Kidney (tissue), 13 donors: ENCODE measurements at regions not wholly inside any gene's neighbourhood (a gene's known extent, or its start where the extent isn't known, plus 50 kb on each side); places are given as distances from the start of the nearest gene placed in this dataset.
"Not testable (repeated sequence)": the region's sequence is repeated elsewhere in the genome, so short reads cannot be mapped to it uniquely, and the experiment has no call there.

Experiments
- DNase-seq, 5 donors: peaks; one replicate each; pipeline ENCODE4 v3.0.0-alpha.2; 2013 to 2020
- FAIRE-seq: peaks from 2 replicates; lab custom pipeline; 2012; peaks lifted over from hg19 to GRCh38; lab: Jason Lieb, UNC
- H3K27ac ChIP-seq, 2 donors: one replicate each; pipeline ENCODE4 v1.7.0; 2013; ENCODE audit warnings: low read depth in 2 of 2, low read length in 2 of 2, inconsistent platforms in 1 of 2
- H3K27me3 ChIP-seq: one replicate; pipeline ENCODE4 v1.7.1; 2013; ENCODE audit warnings: low read length, inconsistent platforms; ENCODE audit not compliant: control insufficient read depth, insufficient read depth
- H3K36me3 ChIP-seq, 3 donors: one replicate each; pipeline versions ENCODE4 v1.7.0 to v1.7.1; 2013; ENCODE audit warnings: low read length in 3 of 3, control low read depth in 1 of 3, inconsistent platforms in 1 of 3; ENCODE audit not compliant: insufficient read depth in 3 of 3, control insufficient read depth in 2 of 3
- H3K4me1 ChIP-seq, 3 donors: one replicate each; pipeline versions ENCODE4 v1.7.0 to v1.7.1; 2013; ENCODE audit warnings: low read length in 3 of 3, inconsistent platforms in 1 of 3, low read depth in 1 of 3; ENCODE audit not compliant: control insufficient read depth in 2 of 3, insufficient read depth in 2 of 3
- H3K4me3 ChIP-seq, 3 donors: one replicate each; pipeline versions ENCODE4 v1.7.0 to v1.8.1; 2013; ENCODE audit warnings: low read length in 3 of 3, control low read depth in 1 of 3, inconsistent platforms in 1 of 3
- H3K9ac ChIP-seq, 3 donors: one replicate each; pipeline versions ENCODE4 v1.7.0 to v1.7.1; 2013; ENCODE audit warnings: low read length in 3 of 3, control low read depth in 1 of 3, inconsistent platforms in 1 of 3
- H3K9me3 ChIP-seq, 3 donors: one replicate each; pipeline versions ENCODE4 v1.7.0 to v1.7.1; 2013; ENCODE audit warnings: low read length in 3 of 3, control low read depth in 1 of 3, inconsistent platforms in 1 of 3; ENCODE audit not compliant: control insufficient read depth in 2 of 3, insufficient read depth in 1 of 3
- CTCF ChIP-seq: IDR thresholded peaks from 3 replicates; pipeline ENCODE4 v1.5.1; 2012; ENCODE audit warnings: mild to moderate bottlenecking, moderate library complexity, borderline replicate concordance; ENCODE audit not compliant: insufficient read depth; ENCODE audit errors: extremely low read depth
- intact Hi-C: fragments of 100-400 bp; cut with DNase I; formaldehyde crosslinking; loops from one replicate; pipeline ENCODE4 v1.11.1; 2022
- donor health status: control.
- donor health status: control.
- donor health status: control.
- donor health status: control.
- donor health status: control.
- donor health status: DM: yes; HTN: yes; CAD: no.
- donor health status: Normal renal cell carcinoma (clear cell type).

- Histone ChIP-seq H3K9me3 (no peaks in the 10 kb centered on the region), H3K4me1 (peaks cover 0 to 6% (median 0%) of the 10 kb centered on the region in 3 donors), H3K4me3 (peak overlapping the region in 1 of 3 donors; percentile 11), H3K36me3 (no peaks in the 10 kb centered on the region), H3K9ac (no peak overlapping the region), H3K27ac (no peak overlapping the region), H3K27me3 (no peaks in the 10 kb centered on the region)
- FAIRE-seq = no peak
- TF ChIP-seq CTCF = no peak
- DNase-seq = no peak
- intact Hi-C loops = no loop called here
These were observed 277.5 kb upstream of the SGCG start for GRCh38 chr13:22903301-22903700.

GRCh38 chr13:22903925-22904324, 276.9 kb upstream of the SGCG start:
- Histone ChIP-seq H3K9me3 (no peaks in the 10 kb centered on the region), H3K36me3 (no peaks in the 10 kb centered on the region), H3K4me3 (no peak overlapping the region), H3K27me3 (no peaks in the 10 kb centered on the region), H3K27ac (no peak overlapping the region), H3K9ac (no peak overlapping the region), H3K4me1 (peaks cover 0 to 6% (median 0%) of the 10 kb centered on the region in 3 donors)
- no peak for TF ChIP-seq CTCF
- intact Hi-C loops = no loop called here
- FAIRE-seq = no peak
- no peak for DNase-seq

GRCh38 chr13:22915442-22916082, 265.2 kb upstream of the SGCG start:
- Histone ChIP-seq H3K27ac (peak overlapping the region in 1 of 2 donors; percentile 57), H3K27me3 (no peaks in the 10 kb centered on the region), H3K9ac (peak overlapping the region in 2 of 3 donors; percentile 55 to 71), H3K9me3 (no peaks in the 10 kb centered on the region), H3K36me3 (no peaks in the 10 kb centered on the region), H3K4me1 (no peaks in the 10 kb centered on the region), H3K4me3 (peak overlapping the region; percentile 63 to 81 (median 66))
- DNase-seq (peak; percentile 81 to 90 (median 86)), FAIRE-seq (no peak)
- no peak for TF ChIP-seq CTCF
- intact Hi-C loops = no loop called here

GRCh38 chr13:22916276-22916675, 264.5 kb upstream of the SGCG start:
- peak in 1 of 5 donors; percentile 40 for DNase-seq
- H3K9ac ChIP-seq = peak overlapping the region in 1 of 3 donors; percentile 55
- intact Hi-C loops = not testable (repeated sequence)

More at GRCh38 chr13:22916276-22916675, 264.5 kb upstream of the SGCG start:
- H3K4me3 ChIP-seq = peak overlapping the region in 2 of 3 donors; percentile 2 to 66
- H3K9me3 ChIP-seq, H3K36me3 ChIP-seq, H3K4me1 ChIP-seq, FAIRE-seq, H3K27me3 ChIP-seq, H3K27ac ChIP-seq: not testable (repeated sequence)
